ENCODE measurements at regions not wholly inside any gene's neighbourhood (a gene's known extent, or its start where the extent isn't known, plus 50 kb on each side); places are given as distances from the start of the nearest gene placed in this dataset.

- no peak overlapping the region for H3K27ac ChIP-seq
- TF ChIP-seq POLR2A (IDR thresholded peaks at IDR 0.05): no peak
- TF ChIP-seq CTCF (IDR thresholded peaks at IDR 0.05): no peak
- TF ChIP-seq POLR2AphosphoS5 (IDR thresholded peaks at IDR 0.05; ENCODE audit: insufficient read depth in 1 of 2, low read depth in 1 of 2): no peak
- DNase-seq (ENCODE audit: extremely low spot score in 2 of 2): no peak
- H3K27me3 ChIP-seq: no peaks in the 10 kb centered on the region
- intact Hi-C loops (cut with DNase I): no loop called here
- H3K36me3 ChIP-seq: no peaks in the 10 kb centered on the region
- H3K9me3 ChIP-seq: no peaks in the 10 kb centered on the region
- no peak overlapping the region for H3K4me3 ChIP-seq
- H3K4me1 ChIP-seq: no peaks in the 10 kb centered on the region
These were observed 61.4 kb upstream of the NR3C1 start for GRCh38 chr5:143464723-143465490.

- intact Hi-C loops (cut with DNase I): no loop called here
- Histone ChIP-seq H3K36me3 (no peaks in the 10 kb centered on the region), H3K27ac (no peak overlapping the region), H3K27me3 (no peaks in the 10 kb centered on the region), H3K4me3 (no peak overlapping the region), H3K9me3 (no peaks in the 10 kb centered on the region), H3K4me1 (no peaks in the 10 kb centered on the region)
- TF ChIP-seq POLR2AphosphoS5 (IDR thresholded peaks at IDR 0.05; ENCODE audit: insufficient read depth in 1 of 2, low read depth in 1 of 2) (no peak), POLR2A (IDR thresholded peaks at IDR 0.05) (no peak), CTCF (IDR thresholded peaks at IDR 0.05) (no peak)
- no peak for DNase-seq (ENCODE audit: extremely low spot score in 2 of 2)
These were observed 58.9 kb upstream of the NR3C1 start for GRCh38 chr5:143462431-143462830.

DNA sequence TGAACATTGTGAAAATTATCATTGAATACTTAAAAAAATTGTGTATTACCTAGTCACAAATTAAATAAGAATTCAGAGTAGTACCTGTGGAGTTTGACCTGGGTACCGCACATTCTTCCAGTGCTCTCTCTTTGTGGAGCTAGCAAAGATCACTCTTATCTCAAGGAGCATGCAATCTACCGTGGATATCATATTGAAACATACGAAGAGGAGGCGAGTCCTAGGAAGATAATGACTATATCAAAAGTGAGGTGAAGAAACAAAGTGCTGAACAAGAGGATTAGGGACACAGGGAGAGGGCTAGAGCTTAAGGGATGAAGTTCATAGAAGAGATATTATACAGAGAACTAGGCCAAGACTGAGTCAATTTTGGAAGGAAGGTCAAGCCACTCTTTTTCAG, 55.9 kb upstream of the NR3C1 start:
- no peak for DNase-seq (ENCODE audit: extremely low spot score in 2 of 2)
- intact Hi-C loops (cut with DNase I): no loop called here
- TF ChIP-seq POLR2A (IDR thresholded peaks at IDR 0.05) (no peak), POLR2AphosphoS5 (IDR thresholded peaks at IDR 0.05; ENCODE audit: insufficient read depth in 1 of 2, low read depth in 1 of 2) (no peak), CTCF (IDR thresholded peaks at IDR 0.05) (no peak)
- no peak overlapping the region for H3K27ac ChIP-seq
- no peaks in the 10 kb centered on the region for H3K36me3 ChIP-seq
- H3K27me3 ChIP-seq: no peaks in the 10 kb centered on the region
- no peak overlapping the region for H3K4me3 ChIP-seq
- no peaks in the 10 kb centered on the region for H3K9me3 ChIP-seq
- no peaks in the 10 kb centered on the region for H3K4me1 ChIP-seq

DNA sequence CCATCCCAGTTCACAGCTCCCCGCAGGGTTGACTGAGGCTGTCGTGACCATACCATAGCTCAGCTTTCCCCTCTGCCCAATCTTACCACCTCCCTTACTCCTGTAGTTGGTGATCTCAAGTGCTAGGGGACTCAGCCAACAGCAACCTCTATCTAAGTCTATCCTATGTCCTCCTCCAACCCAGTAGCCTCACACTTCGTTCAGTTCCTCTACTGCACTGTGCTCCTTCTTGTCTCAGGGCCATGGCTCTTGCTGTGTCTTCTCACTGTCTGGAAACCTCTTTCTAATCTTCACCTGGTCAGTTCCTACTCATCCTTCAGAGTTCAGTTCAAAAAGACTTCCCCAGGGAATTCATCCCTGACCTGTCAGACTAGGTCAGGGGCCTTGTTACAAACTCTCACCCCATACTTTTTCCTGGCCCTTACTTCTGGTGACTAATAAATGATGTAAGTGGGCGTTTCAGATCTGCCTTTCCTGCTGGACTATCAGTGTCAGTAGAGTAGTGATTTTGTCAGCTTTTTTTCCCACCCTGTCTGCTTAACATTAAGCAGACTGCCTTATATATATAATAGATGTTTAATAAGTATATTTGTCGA, 53.6 kb upstream of the NR3C1 start:
- Histone ChIP-seq H3K9me3 (no peaks in the 10 kb centered on the region), H3K4me1 (no peaks in the 10 kb centered on the region), H3K4me3 (no peak overlapping the region), H3K27ac (no peak overlapping the region), H3K27me3 (no peaks in the 10 kb centered on the region), H3K36me3 (no peaks in the 10 kb centered on the region)
- intact Hi-C loops (cut with DNase I): no loop called here
- DNase-seq (ENCODE audit: extremely low spot score in 2 of 2): no peak
- TF ChIP-seq CTCF (IDR thresholded peaks at IDR 0.05): no peak
- no peak for TF ChIP-seq POLR2AphosphoS5 (IDR thresholded peaks at IDR 0.05; ENCODE audit: insufficient read depth in 1 of 2, low read depth in 1 of 2)
- no peak for TF ChIP-seq POLR2A (IDR thresholded peaks at IDR 0.05)

- no peak for TF ChIP-seq POLR2A (IDR thresholded peaks at IDR 0.05)
- no peak for TF ChIP-seq POLR2AphosphoS5 (IDR thresholded peaks at IDR 0.05; ENCODE audit: insufficient read depth in 1 of 2, low read depth in 1 of 2)
- TF ChIP-seq CTCF (IDR thresholded peaks at IDR 0.05): no peak
- Histone ChIP-seq H3K36me3 (no peaks in the 10 kb centered on the region), H3K4me3 (no peak overlapping the region), H3K9me3 (no peaks in the 10 kb centered on the region), H3K4me1 (no peaks in the 10 kb centered on the region), H3K27me3 (no peaks in the 10 kb centered on the region), H3K27ac (no peak overlapping the region)
- no peak for DNase-seq (ENCODE audit: extremely low spot score in 2 of 2)
- intact Hi-C loops (cut with DNase I): no loop called here
These were observed 51.5 kb upstream of the NR3C1 start for GRCh38 chr5:143454936-143455516.
